NCI-H82 treated with DMSO at 0.1 percent for 48 hours (cell line): ENCODE measurements at regions not wholly inside any gene's neighbourhood (a gene's known extent, or its start where the extent isn't known, plus 50 kb on each side); places are given as distances from the start of the nearest gene placed in this dataset.

Source experiments
- DNase-seq: peaks from one replicate; lab custom pipeline; 2025; ENCODE audit not compliant: unreplicated experiment; lab: John Stamatoyannopoulos, UW

GRCh38 chrX:63884821-63885790 lies 100.1 kb upstream of the ARHGEF9 start:
- DNase-seq: no peak

DNA sequence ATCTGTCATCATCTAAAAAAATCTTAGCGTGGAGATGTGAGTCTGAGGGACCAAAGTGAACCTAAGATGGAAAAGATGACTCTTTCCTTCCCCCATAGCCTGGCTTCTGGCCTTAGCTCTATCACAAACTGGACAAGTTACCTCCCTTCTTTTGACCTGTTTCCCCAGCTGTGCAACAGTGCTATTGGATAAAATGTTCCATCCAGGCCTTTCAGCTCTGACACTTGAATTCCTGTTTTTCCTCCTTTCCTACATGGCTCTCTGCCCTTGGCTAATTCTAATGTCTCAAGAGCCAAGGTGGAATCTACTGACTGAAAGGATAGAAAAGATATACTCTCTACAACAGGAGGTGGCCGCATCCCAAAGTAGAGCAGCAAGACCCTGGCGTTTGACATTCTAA lies 84.5 kb upstream of the ARHGEF9 start:
- no peak for DNase-seq

DNA sequence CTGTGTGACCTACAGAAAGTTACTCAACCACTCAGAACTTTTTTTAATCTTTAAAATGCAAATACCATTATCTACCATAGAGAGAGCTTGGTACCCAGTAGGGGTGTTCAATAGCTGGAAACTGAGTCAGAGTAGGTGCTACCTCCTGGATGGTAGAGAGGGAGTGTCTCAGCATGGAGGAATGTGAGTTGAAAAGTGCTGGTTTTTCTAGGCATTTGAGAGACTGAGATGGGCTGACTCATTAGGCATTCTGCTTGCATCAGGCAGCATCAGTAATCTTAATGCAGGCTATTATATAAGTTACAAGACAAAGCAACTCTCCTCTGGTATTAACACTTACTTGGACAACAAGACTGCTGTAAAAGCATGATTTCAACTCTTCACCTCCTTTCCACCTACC lies 70.9 kb upstream of the ARHGEF9 start:
- DNase-seq: no peak

- DNase-seq: no peak
Measured at GRCh38 chrX:63835361-63835760, 50.3 kb upstream of the ARHGEF9 start.
